ENCODE measurements at regions not wholly inside any gene's neighbourhood (a gene's known extent, or its start where the extent isn't known, plus 50 kb on each side); places are given as distances from the start of the nearest gene placed in this dataset.

DNA sequence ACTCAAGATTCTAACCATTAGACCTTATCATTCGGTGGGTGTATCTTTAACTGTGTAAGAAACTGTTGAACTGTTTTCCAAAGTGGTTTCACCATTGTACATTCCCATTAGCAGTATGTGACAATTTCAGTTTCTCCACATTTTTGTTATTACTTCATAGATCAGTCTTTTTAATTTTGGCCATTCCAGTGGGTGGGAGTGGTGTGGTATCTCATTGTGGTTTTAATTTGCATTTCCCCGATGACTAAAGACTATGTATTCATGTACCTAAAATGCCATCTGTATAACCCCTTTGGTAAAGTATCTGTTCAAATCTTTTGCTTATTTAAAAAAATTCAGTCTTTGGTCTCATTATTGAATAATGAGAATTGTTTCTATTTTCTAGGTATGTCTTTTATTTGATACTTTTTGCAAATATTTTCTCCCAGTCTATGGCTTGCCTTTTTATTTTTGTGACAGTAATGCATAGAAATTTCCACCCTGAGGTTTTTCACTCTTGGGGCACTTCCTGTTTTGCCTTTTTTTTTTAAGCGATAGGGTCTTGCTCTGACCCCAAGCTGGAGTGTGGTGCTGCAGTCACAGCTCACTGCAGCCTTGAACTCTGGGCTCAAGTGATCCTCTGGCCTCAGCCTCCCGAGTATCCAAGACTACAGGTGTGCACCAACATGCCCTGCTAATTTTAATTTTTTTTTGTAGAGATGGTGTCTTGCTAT, 141.1 kb upstream of the ITGB1 start:
- no peak for TF ChIP-seq POLR2A (IDR thresholded peaks at IDR 0.05; ENCODE audit: low read depth, low read length)
- TF ChIP-seq, protein P1, sequence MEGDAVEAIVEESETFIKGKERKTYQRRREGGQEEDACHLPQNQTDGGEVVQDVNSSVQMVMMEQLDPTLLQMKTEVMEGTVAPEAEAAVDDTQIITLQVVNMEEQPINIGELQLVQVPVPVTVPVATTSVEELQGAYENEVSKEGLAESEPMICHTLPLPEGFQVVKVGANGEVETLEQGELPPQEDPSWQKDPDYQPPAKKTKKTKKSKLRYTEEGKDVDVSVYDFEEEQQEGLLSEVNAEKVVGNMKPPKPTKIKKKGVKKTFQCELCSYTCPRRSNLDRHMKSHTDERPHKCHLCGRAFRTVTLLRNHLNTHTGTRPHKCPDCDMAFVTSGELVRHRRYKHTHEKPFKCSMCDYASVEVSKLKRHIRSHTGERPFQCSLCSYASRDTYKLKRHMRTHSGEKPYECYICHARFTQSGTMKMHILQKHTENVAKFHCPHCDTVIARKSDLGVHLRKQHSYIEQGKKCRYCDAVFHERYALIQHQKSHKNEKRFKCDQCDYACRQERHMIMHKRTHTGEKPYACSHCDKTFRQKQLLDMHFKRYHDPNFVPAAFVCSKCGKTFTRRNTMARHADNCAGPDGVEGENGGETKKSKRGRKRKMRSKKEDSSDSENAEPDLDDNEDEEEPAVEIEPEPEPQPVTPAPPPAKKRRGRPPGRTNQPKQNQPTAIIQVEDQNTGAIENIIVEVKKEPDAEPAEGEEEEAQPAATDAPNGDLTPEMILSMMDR (conservative IDR thresholded peaks at IDR 0.05; ENCODE audit: low read depth, low read length) = no peak
- TF ChIP-seq FOS (IDR thresholded peaks at IDR 0.05; ENCODE audit: low read depth, low read length) = no peak
